WTC11 (cell line): ENCODE measurements at regions not wholly inside any gene's neighbourhood (a gene's known extent, or its start where the extent isn't known, plus 50 kb on each side); places are given as distances from the start of the nearest gene placed in this dataset.

Experiments
- ATAC-seq: fragments of 200-7000 bp; cut with Tn5 transposase; 2 replicates; pipeline ENCODE4 v1.10.0; 2021; ENCODE audit warnings: mild to moderate bottlenecking, moderate library complexity
- CTCF ChIA-PET: fragments of 300-600 bp; sonication (Branson Sonifier 250); formaldehyde crosslinking; loops from one replicate; lab custom pipeline; 2021; ENCODE audit warnings: antibody characterized with exemption; lab: Charles Lee
- POLR2A ChIA-PET: fragments of 350-600 bp; sonication (Branson Sonifier 250); formaldehyde crosslinking; loops from one replicate; lab custom pipeline; 2021; ENCODE audit warnings: antibody characterized with exemption; lab: Charles Lee
- DNase-seq: peaks from one replicate; pipeline ENCODE4 v3.0.0; 2021; ENCODE audit warnings: low spot score
- H3K27ac Mint-ChIP-seq: 2 replicates; pipeline ENCODE4 v1.8.0; 2021; ENCODE audit warnings: mixed read lengths
- H3K27me3 Mint-ChIP-seq: 2 replicates; pipeline ENCODE4 v1.8.0; 2021; ENCODE audit warnings: low read depth, mild to moderate bottlenecking, moderate library complexity, mixed read lengths
- H3K36me3 Mint-ChIP-seq: 2 replicates; pipeline ENCODE4 v1.8.0; 2021; ENCODE audit warnings: mixed read lengths
- H3K4me1 Mint-ChIP-seq: 2 replicates; pipeline ENCODE4 v1.8.0; 2022; ENCODE audit warnings: mixed read lengths
- H3K4me3 Mint-ChIP-seq: 2 replicates; pipeline ENCODE4 v1.8.0; 2021; ENCODE audit warnings: mild to moderate bottlenecking, moderate library complexity, mixed read lengths
- H3K9me3 Mint-ChIP-seq: 2 replicates; pipeline ENCODE4 v1.8.0; 2021; ENCODE audit warnings: mixed read lengths
- GRHL2 ChIP-seq: fragments of 250-450 bp; sonication (Bioruptor Pico); IDR thresholded peaks from 2 replicates; pipeline ENCODE4 v1.8.0; 2022; ENCODE audit warnings: mild to moderate bottlenecking, moderate library complexity; ENCODE audit not compliant: insufficient replicate concordance, severe bottlenecking
- KAT7 ChIP-seq: sonication (generic); formaldehyde crosslinking; IDR thresholded peaks from 2 replicates; pipeline ENCODE4 v1.8.1; 2023; ENCODE audit warnings: missing genetic modification reagents, mild to moderate bottlenecking, borderline replicate concordance
- MYBL2 ChIP-seq: sonication (generic); formaldehyde crosslinking; IDR thresholded peaks from 2 replicates; pipeline ENCODE4 v1.8.1; 2023; ENCODE audit warnings: mild to moderate bottlenecking, moderate library complexity, missing genetic modification reagents
- RELA ChIP-seq: sonication (generic); formaldehyde crosslinking; IDR thresholded peaks from 2 replicates; pipeline ENCODE4 v1.8.1; 2022; ENCODE audit warnings: missing genetic modification reagents, mild to moderate bottlenecking, borderline replicate concordance
- SMAD4 ChIP-seq: sonication (generic); formaldehyde crosslinking; IDR thresholded peaks from 2 replicates; pipeline ENCODE4 v1.8.0; 2022; ENCODE audit warnings: mild to moderate bottlenecking, missing genetic modification reagents
- TEAD4 ChIP-seq: sonication (generic); formaldehyde crosslinking; IDR thresholded peaks from 2 replicates; pipeline ENCODE4 v1.8.0; 2022; ENCODE audit warnings: mild to moderate bottlenecking, missing genetic modification reagents
- ZNF317 ChIP-seq: sonication (generic); formaldehyde crosslinking; IDR thresholded peaks from 2 replicates; pipeline ENCODE4 v1.8.1; 2023; ENCODE audit warnings: low read depth, mild to moderate bottlenecking, moderate library complexity, missing genetic modification reagents, borderline replicate concordance
- ZNF416 ChIP-seq: fragments of 250-450 bp; sonication (Bioruptor Pico); IDR thresholded peaks from 2 replicates; pipeline ENCODE4 v1.9.0; 2021; ENCODE audit warnings: mild to moderate bottlenecking, inconsistent platforms
- TF ChIP-seq, protein P1 (sequence below): fragments of 250-450 bp; sonication (Bioruptor Pico); conservative IDR thresholded peaks from 2 replicates; pipeline ENCODE4 v1.9.0; 2021; ENCODE audit warnings: mild to moderate bottlenecking
- TF ChIP-seq, protein P2 (sequence below): sonication (generic); formaldehyde crosslinking; conservative IDR thresholded peaks from 2 replicates; pipeline ENCODE4 v1.8.1; 2023; ENCODE audit warnings: mild to moderate bottlenecking, low read depth, missing genetic modification reagents, moderate library complexity
- TF ChIP-seq, protein P3 (sequence below): sonication (generic); formaldehyde crosslinking; IDR thresholded peaks from 2 replicates; pipeline ENCODE4 v1.8.1; 2023; ENCODE audit warnings: mild to moderate bottlenecking, missing genetic modification reagents, moderate library complexity
- TF ChIP-seq, protein P4 (sequence below): sonication (generic); formaldehyde crosslinking; IDR thresholded peaks from 2 replicates; pipeline ENCODE4 v1.8.1; 2023; ENCODE audit warnings: mild to moderate bottlenecking, missing genetic modification reagents
- TF ChIP-seq, protein P5 (sequence below): sonication (generic); formaldehyde crosslinking; IDR thresholded peaks from 2 replicates; pipeline ENCODE4 v1.8.1; 2022; ENCODE audit warnings: missing genetic modification reagents, borderline replicate concordance
- TF ChIP-seq, protein P6 (sequence below): sonication (generic); formaldehyde crosslinking; IDR thresholded peaks from 2 replicates; pipeline ENCODE4 v1.8.0; 2022; ENCODE audit warnings: missing genetic modification reagents
- TF ChIP-seq, protein P7 (sequence below): sonication (generic); formaldehyde crosslinking; IDR thresholded peaks from 2 replicates; pipeline ENCODE4 v1.8.1; 2023; ENCODE audit warnings: mild to moderate bottlenecking, missing genetic modification reagents, borderline replicate concordance

DNA sequence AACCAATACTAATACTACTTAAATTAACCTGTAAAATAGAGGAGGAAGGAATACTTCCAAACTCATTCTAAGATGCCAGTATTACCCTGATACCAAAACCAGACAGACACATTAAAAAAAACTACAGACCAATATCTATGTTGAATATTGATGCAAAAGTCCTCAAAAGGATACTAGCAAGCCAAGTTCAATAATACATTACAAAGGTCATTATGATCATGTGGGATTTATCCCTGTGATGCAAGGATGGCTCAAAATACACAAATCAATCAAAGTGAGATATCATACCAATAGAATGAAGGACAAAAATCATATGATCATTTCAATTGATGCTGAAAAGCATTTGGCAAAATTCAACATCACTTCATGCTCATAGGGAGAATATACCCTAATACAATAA is 97.2 kb upstream of the ATXN7L3B start (continued):
- TF ChIP-seq, protein P1, sequence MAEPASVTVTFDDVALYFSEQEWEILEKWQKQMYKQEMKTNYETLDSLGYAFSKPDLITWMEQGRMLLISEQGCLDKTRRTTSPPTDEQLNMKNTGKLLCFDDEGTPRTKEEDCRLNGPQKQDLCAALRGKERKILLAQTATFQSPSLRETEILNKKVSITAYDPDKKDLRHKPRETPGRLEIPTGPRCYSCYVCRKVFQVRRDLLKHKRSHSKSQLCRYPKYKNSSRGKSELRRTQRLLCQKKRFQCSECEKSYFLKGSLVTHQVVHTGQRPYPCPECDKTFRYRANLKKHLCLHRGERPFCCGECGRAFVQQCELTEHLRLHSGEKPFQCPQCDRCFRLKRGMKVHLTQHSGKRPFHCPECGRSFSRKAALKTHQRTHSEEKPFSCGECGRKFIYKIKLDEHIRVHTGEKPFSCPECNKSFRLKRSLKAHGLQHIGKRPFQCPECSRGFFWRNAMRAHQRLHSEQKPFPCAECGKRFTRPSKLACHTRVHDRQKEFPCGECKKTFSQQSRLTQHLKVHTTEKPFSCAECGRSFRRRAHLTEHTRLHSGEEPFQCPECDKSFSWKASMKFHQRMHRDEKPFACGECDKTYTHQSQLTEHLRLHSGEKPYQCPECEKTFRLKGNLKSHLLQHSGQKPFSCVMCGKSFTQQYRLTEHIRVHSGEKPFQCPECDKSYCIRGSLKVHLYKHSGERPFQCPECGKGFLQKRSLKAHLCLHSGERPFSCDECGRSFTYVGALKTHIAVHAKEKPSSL (CRISPR knock-in tag), result no peak
- TF ChIP-seq GRHL2 (CRISPR knock-in tag) (no peak), TEAD4 (CRISPR knock-in tag) (no peak), ZNF317 (CRISPR knock-in tag) (no peak), RELA (CRISPR knock-in tag) (no peak)
- TF ChIP-seq, protein P2, sequence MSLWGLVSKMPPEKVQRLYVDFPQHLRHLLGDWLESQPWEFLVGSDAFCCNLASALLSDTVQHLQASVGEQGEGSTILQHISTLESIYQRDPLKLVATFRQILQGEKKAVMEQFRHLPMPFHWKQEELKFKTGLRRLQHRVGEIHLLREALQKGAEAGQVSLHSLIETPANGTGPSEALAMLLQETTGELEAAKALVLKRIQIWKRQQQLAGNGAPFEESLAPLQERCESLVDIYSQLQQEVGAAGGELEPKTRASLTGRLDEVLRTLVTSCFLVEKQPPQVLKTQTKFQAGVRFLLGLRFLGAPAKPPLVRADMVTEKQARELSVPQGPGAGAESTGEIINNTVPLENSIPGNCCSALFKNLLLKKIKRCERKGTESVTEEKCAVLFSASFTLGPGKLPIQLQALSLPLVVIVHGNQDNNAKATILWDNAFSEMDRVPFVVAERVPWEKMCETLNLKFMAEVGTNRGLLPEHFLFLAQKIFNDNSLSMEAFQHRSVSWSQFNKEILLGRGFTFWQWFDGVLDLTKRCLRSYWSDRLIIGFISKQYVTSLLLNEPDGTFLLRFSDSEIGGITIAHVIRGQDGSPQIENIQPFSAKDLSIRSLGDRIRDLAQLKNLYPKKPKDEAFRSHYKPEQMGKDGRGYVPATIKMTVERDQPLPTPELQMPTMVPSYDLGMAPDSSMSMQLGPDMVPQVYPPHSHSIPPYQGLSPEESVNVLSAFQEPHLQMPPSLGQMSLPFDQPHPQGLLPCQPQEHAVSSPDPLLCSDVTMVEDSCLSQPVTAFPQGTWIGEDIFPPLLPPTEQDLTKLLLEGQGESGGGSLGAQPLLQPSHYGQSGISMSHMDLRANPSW, result no peak

DNA sequence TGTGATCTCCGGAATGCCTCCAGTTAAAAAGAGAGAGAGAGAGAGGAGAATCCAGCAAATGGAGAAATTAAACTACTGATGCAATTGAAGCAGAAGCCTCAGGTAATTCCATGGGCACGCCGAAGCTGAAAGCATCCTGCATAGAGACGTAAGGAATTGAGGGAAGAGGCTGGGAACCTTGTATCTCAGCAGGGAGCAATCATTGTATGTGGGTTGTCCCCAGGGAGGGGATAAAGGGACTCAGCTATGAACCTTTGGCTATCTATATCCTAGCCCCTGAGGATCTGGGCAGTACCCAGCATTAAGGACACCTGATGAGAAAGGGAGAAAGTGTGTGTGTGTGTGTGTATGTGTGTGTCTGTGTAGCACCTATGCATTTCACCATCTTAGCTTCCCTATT is 95.8 kb upstream of the ATXN7L3B start:
- ATAC-seq, result peak; percentile 84
- H3K36me3 Mint-ChIP-seq, result no peaks in the 10 kb centered on the region
- TF ChIP-seq, protein P3, sequence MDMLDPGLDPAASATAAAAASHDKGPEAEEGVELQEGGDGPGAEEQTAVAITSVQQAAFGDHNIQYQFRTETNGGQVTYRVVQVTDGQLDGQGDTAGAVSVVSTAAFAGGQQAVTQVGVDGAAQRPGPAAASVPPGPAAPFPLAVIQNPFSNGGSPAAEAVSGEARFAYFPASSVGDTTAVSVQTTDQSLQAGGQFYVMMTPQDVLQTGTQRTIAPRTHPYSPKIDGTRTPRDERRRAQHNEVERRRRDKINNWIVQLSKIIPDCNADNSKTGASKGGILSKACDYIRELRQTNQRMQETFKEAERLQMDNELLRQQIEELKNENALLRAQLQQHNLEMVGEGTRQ (CRISPR knock-in tag), result no peak
- TF ChIP-seq ZNF416 (CRISPR knock-in tag), result no peak
- TF ChIP-seq, all 79 proteins: peak for 0
- no peaks in the 10 kb centered on the region for H3K9me3 Mint-ChIP-seq
- no peak overlapping the region for H3K4me3 Mint-ChIP-seq
- no peak overlapping the region for H3K27ac Mint-ChIP-seq
- DNase-seq, result no peak
- CTCF ChIA-PET, result no interaction called here
- POLR2A ChIA-PET, result interaction anchor here (0.5 kb wide), 1 partner anchor 46 kb away, joined by 4 read pairs; no protein-coding TSS in a partner anchor
- H3K4me1 Mint-ChIP-seq, result peaks cover 5% of the 10 kb centered on the region
- H3K27me3 Mint-ChIP-seq, result no peaks in the 10 kb centered on the region

DNA sequence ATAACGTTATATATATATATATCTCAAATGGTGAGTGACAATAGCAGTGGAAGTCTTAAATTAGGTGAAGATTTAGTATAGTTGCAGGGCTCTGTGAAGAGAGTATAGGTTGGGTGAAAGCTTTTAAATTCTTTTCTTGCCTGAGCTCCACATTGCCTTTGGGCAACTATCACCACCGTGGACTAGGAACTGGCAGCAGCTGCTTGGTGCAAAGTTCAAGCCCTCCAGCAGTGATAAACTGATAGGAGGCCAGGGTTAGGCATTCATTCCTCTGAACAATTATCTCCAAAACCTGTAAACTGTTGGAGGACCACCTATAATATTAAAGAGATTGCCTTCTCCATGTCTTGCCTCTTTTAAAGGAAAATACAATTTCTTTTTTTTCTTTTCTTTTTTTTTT is 91.2 kb upstream of the ATXN7L3B start:
- CTCF ChIA-PET, result no interaction called here
- no peak for ATAC-seq
- DNase-seq, result no peak
- no peaks in the 10 kb centered on the region for H3K36me3 Mint-ChIP-seq
- H3K9me3 Mint-ChIP-seq, result no peaks in the 10 kb centered on the region
- POLR2A ChIA-PET, result no interaction called here
- H3K27ac Mint-ChIP-seq, result no peak overlapping the region
- H3K4me3 Mint-ChIP-seq, result no peak overlapping the region
- peaks cover 5% of the 10 kb centered on the region for H3K4me1 Mint-ChIP-seq
- no peaks in the 10 kb centered on the region for H3K27me3 Mint-ChIP-seq
- TF ChIP-seq, protein P4, sequence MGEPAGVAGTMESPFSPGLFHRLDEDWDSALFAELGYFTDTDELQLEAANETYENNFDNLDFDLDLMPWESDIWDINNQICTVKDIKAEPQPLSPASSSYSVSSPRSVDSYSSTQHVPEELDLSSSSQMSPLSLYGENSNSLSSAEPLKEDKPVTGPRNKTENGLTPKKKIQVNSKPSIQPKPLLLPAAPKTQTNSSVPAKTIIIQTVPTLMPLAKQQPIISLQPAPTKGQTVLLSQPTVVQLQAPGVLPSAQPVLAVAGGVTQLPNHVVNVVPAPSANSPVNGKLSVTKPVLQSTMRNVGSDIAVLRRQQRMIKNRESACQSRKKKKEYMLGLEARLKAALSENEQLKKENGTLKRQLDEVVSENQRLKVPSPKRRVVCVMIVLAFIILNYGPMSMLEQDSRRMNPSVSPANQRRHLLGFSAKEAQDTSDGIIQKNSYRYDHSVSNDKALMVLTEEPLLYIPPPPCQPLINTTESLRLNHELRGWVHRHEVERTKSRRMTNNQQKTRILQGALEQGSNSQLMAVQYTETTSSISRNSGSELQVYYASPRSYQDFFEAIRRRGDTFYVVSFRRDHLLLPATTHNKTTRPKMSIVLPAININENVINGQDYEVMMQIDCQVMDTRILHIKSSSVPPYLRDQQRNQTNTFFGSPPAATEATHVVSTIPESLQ (CRISPR knock-in tag), result no peak
- TF ChIP-seq SMAD4 (CRISPR knock-in tag), result no peak
- no peak for TF ChIP-seq KAT7 (CRISPR knock-in tag)
- TF ChIP-seq, protein P5, sequence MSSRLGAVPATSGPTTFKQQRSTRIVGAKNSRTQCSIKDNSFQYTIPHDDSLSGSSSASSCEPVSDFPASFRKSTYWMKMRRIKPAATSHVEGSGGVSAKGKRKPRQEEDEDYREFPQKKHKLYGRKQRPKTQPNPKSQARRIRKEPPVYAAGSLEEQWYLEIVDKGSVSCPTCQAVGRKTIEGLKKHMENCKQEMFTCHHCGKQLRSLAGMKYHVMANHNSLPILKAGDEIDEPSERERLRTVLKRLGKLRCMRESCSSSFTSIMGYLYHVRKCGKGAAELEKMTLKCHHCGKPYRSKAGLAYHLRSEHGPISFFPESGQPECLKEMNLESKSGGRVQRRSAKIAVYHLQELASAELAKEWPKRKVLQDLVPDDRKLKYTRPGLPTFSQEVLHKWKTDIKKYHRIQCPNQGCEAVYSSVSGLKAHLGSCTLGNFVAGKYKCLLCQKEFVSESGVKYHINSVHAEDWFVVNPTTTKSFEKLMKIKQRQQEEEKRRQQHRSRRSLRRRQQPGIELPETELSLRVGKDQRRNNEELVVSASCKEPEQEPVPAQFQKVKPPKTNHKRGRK (CRISPR knock-in tag), result no peak
- TF ChIP-seq, protein P6, sequence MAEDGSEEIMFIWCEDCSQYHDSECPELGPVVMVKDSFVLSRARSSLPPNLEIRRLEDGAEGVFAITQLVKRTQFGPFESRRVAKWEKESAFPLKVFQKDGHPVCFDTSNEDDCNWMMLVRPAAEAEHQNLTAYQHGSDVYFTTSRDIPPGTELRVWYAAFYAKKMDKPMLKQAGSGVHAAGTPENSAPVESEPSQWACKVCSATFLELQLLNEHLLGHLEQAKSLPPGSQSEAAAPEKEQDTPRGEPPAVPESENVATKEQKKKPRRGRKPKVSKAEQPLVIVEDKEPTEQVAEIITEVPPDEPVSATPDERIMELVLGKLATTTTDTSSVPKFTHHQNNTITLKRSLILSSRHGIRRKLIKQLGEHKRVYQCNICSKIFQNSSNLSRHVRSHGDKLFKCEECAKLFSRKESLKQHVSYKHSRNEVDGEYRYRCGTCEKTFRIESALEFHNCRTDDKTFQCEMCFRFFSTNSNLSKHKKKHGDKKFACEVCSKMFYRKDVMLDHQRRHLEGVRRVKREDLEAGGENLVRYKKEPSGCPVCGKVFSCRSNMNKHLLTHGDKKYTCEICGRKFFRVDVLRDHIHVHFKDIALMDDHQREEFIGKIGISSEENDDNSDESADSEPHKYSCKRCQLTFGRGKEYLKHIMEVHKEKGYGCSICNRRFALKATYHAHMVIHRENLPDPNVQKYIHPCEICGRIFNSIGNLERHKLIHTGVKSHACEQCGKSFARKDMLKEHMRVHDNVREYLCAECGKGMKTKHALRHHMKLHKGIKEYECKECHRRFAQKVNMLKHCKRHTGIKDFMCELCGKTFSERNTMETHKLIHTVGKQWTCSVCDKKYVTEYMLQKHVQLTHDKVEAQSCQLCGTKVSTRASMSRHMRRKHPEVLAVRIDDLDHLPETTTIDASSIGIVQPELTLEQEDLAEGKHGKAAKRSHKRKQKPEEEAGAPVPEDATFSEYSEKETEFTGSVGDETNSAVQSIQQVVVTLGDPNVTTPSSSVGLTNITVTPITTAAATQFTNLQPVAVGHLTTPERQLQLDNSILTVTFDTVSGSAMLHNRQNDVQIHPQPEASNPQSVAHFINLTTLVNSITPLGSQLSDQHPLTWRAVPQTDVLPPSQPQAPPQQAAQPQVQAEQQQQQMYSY (CRISPR knock-in tag), result no peak
- no peak for TF ChIP-seq MYBL2 (CRISPR knock-in tag)
- TF ChIP-seq, protein P7, sequence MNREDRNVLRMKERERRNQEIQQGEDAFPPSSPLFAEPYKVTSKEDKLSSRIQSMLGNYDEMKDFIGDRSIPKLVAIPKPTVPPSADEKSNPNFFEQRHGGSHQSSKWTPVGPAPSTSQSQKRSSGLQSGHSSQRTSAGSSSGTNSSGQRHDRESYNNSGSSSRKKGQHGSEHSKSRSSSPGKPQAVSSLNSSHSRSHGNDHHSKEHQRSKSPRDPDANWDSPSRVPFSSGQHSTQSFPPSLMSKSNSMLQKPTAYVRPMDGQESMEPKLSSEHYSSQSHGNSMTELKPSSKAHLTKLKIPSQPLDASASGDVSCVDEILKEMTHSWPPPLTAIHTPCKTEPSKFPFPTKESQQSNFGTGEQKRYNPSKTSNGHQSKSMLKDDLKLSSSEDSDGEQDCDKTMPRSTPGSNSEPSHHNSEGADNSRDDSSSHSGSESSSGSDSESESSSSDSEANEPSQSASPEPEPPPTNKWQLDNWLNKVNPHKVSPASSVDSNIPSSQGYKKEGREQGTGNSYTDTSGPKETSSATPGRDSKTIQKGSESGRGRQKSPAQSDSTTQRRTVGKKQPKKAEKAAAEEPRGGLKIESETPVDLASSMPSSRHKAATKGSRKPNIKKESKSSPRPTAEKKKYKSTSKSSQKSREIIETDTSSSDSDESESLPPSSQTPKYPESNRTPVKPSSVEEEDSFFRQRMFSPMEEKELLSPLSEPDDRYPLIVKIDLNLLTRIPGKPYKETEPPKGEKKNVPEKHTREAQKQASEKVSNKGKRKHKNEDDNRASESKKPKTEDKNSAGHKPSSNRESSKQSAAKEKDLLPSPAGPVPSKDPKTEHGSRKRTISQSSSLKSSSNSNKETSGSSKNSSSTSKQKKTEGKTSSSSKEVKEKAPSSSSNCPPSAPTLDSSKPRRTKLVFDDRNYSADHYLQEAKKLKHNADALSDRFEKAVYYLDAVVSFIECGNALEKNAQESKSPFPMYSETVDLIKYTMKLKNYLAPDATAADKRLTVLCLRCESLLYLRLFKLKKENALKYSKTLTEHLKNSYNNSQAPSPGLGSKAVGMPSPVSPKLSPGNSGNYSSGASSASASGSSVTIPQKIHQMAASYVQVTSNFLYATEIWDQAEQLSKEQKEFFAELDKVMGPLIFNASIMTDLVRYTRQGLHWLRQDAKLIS (CRISPR knock-in tag), result no peak
